Heart left ventricle (tissue), 13 donors: ENCODE measurements at regions not wholly inside any gene's neighbourhood (a gene's known extent, or its start where the extent isn't known, plus 50 kb on each side); places are given as distances from the start of the nearest gene placed in this dataset.

Experiments
- POLR2A ChIP-seq, 2 donors: fragments of 450-650 bp; IDR thresholded peaks; one replicate each; pipeline ENCODE4 v1.6.1; 2017; ENCODE audit warnings: antibody characterized with exemption in 2 of 2, mild to moderate bottlenecking in 2 of 2, moderate library complexity in 2 of 2
- TF ChIP-seq, protein P1 (sequence below), 12 donors: fragments of 200-600 bp; sonication (generic) in 4 of 12; IDR thresholded peaks; one replicate each; pipeline versions ENCODE4 v1.5.0 to v1.8.0; 2018 to 2022; ENCODE audit warnings: antibody characterized with exemption in 12 of 12, mild to moderate bottlenecking in 5 of 12
- donor health status: ischemic (EF 13 %, LVEDD 7.1; RV severe dilation, severe dysfunction).
- donor health status: DM: no; HTN: yes; CAD: no.
- donor health status: DM: no; HTN: no; CAD: no.
- donor health status: ischemic (EF 25% LVEDD 6.9; RV normal size, moderate dysfunction).
- donor health status: ischemic (EF 25% LVEDD 5.7; RV mildly dilated, moderate dysfunction).
- donor health status: ischemic (EF 35%, LVEDD 5.7; RV mildly dilated, moderate dysfunction).
- donor health status: nonischemic (EF 11% LVEDD 7.7; RV severe dilation, severe dysfunction).
- donor health status: DM: yes; HTN: yes; CAD: no.
- donor health status: PGD.
- donor health status: ischemic (EF 29% LVEDD 5.4; RV normal size, mild dysfunction).
- donor health status: nonischemic (EF 23%, LVEDD 6.1; RV moderate dilation, normal function).

GRCh38 chr2:53512071-53512826 is 255.4 kb upstream of the CHAC2 start:
- no peak for TF ChIP-seq POLR2A (IDR thresholded peaks at IDR 0.05)
- TF ChIP-seq, protein P1, sequence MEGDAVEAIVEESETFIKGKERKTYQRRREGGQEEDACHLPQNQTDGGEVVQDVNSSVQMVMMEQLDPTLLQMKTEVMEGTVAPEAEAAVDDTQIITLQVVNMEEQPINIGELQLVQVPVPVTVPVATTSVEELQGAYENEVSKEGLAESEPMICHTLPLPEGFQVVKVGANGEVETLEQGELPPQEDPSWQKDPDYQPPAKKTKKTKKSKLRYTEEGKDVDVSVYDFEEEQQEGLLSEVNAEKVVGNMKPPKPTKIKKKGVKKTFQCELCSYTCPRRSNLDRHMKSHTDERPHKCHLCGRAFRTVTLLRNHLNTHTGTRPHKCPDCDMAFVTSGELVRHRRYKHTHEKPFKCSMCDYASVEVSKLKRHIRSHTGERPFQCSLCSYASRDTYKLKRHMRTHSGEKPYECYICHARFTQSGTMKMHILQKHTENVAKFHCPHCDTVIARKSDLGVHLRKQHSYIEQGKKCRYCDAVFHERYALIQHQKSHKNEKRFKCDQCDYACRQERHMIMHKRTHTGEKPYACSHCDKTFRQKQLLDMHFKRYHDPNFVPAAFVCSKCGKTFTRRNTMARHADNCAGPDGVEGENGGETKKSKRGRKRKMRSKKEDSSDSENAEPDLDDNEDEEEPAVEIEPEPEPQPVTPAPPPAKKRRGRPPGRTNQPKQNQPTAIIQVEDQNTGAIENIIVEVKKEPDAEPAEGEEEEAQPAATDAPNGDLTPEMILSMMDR (IDR thresholded peaks at IDR 0.05): no peak
